GM23248 (cell line): ENCODE measurements at regions not wholly inside any gene's neighbourhood (a gene's known extent, or its start where the extent isn't known, plus 50 kb on each side); places are given as distances from the start of the nearest gene placed in this dataset.

Experiments
- EZH2 ChIP-seq: fragments of 200-600 bp; sonication (generic); IDR thresholded peaks from 2 replicates; pipeline ENCODE4 v1.6.1; 2018; ENCODE audit warnings: antibody characterized with exemption, mild to moderate bottlenecking; ENCODE audit not compliant: insufficient read depth, poor library complexity, severe bottlenecking
- EZH2phosphoT487 ChIP-seq: fragments of 200-600 bp; sonication (generic); IDR thresholded peaks from 2 replicates; pipeline ENCODE4 v1.6.1; 2018; ENCODE audit warnings: antibody characterized with exemption, moderate library complexity, mild to moderate bottlenecking, low read depth; ENCODE audit not compliant: insufficient read depth

GRCh38 chr12:74885775-74886174, 323.9 kb downstream of the KCNC2 start:
- TF ChIP-seq EZH2, result no peak
- TF ChIP-seq EZH2phosphoT487, result no peak
